H54 (cell line): ENCODE measurements at regions not wholly inside any gene's neighbourhood (a gene's known extent, or its start where the extent isn't known, plus 50 kb on each side); places are given as distances from the start of the nearest gene placed in this dataset.

Source experiments
- DNase-seq: peaks from one replicate; pipeline ENCODE4 v3.0.0; 2011; ENCODE audit warnings: low spot score, mixed read lengths; ENCODE audit not compliant: insufficient read length
- FAIRE-seq: peaks from 3 replicates; lab custom pipeline; 2011; peaks lifted over from hg19 to GRCh38; lab: Jason Lieb, UNC
- POLR2A ChIP-seq: IDR thresholded peaks from 2 replicates; pipeline ENCODE4 v1.6.1; 2011; ENCODE audit warnings: low read depth, mild to moderate bottlenecking, low read length

DNA sequence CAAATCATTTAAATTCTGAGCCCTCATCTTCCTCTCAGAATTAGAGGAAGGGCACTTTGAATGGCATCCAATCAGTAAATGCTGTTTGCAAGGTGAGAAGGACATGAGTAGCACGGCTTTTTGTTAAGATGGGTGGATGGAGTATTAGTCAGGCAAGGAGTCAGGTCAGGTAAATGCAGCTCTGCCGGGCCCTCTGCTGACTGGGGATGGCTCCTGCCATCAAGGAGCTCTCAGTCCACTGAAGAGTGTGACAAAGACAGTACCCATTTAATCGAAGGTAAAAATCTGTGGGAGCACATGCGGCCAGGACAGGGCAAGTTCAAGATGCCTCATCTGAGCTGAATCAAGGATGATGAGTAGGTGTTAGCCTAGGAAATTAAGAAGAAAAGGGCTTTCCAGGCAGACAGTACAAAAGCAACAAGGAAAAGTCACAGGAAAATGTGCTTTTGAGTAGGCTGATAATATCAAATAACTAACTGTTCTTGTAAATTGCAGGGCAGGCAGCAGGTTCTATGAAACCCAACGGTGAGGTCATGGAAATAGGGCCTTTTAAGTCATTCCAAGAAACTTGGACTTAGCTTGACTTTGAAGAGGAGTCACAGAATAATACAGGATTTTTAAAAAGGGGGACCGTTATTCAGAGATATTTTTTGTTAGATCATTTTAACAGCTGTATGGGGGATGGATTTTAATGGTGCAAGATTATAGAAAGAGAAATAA, 670.5 kb upstream of the ARGLU1 start:
- FAIRE-seq (peak; percentile 23), DNase-seq (no peak)
- TF ChIP-seq POLR2A, result no peak

DNA sequence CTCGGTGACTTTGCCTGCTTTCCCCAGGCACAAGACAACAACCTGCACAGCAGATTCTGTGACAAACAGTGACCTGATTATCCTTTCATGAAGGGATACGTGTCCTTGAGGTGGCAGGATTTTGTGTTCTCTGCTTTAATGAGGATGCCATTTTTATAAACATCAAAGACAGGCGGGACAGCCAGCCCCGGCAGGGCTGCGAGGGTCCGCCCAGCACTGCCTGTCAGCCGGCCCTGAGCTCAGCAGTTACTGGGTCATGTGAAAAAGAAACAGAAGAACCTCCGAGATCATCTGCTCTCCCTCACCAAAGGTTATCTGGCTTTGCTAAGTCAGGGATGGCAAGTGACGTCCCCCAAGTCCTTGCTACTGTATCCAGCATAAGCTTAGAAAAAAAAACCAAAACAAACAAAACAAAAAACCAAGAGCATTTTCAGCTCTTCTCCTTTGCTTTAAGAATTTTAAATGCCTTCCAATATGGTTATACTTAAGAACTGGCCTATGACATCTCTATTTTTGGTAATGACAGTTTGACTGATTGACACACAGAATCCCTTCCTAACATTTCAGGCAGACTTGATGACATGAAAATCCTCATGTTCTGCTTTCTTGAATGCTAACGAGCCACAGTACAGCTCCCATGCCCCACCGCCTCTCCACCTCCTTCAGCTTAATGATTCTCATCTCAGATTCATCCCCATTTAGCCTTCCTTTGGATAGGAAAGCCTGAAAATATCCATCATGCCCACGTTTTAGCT, 666.6 kb upstream of the ARGLU1 start:
- peak; percentile 33 for FAIRE-seq
- no peak for DNase-seq
- TF ChIP-seq POLR2A, result no peak

DNA sequence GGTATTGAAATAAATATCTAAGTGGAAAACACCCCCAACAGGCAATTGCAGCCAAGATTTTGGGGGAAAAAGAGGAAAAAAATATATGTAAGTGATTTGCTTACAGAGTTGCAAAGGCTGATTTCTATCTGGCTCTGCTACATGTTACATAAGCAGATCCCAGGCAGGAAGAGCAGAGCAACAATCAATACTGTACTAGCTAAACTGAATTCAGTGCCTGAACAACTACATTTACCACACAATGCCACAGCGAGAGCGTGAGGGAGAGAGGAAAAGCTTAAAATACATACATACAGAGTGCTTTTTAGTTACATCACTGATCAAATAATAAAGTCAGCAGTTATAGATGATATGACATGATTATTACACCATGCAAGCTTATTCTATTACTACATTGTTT, 665.6 kb upstream of the ARGLU1 start:
- no peak for TF ChIP-seq POLR2A
- DNase-seq (no peak), FAIRE-seq (peak; percentile 66)

DNA sequence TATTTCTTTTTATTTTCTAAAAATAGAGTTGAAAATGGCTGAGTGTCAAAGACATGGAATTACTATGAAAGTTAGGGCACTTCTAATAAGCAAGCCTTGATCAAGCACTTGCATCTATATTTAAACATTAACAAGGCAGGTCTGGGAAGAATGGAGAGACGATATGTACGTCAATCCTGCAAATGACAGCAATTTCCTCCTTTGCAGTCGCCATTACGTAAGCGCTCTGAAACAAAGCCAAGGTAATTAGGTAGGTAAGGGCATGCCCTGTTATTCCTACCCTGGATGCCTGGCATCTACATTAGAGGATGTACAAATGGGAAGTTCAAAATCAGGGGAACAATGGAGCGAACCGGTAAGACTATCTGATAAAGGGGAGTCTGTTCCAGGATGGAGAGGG, 664.0 kb upstream of the ARGLU1 start:
- DNase-seq (no peak), FAIRE-seq (no peak)
- no peak for TF ChIP-seq POLR2A

DNA sequence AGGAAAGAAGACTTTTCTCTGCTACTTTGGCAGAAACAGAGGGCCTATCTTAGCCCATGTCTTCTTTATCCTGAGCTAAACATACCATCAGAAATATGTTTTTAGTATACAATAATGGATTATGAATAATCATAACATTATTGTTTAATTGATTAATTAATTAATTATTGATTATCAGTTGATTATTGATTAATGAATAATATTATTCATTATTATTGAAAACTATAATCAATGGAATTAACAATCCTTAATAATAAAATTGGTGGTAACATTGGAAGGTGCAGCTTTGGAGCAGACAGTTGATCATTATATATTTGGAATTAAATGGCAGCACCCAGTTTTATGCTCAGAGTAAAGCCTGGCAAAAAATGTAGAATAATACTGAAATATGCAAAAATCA, 655.9 kb upstream of the ARGLU1 start:
- no peak for TF ChIP-seq POLR2A
- no peak for FAIRE-seq

DNA sequence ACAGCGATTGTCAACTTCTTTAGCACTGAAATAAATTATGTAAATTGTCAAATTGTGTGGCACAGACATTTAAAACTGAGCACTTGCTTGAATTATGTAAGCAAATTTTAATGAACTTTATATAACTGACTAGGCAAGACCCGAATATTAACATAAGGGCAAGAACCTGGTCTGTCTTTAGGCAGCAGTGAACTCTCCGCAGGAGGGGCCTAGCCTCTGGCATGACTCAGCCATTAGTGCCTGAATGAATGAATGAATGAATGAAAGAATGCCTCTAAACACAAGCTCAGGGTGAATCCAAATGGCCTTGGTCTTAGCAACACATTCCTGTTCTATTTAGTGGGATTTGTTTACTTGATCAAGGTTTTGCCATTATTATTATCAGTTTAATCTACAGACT, 654.7 kb upstream of the ARGLU1 start:
- TF ChIP-seq POLR2A, result no peak
- DNase-seq, result no peak
- peak; percentile 81 for FAIRE-seq

More for the DNA sequence above, 655.9 kb upstream of the ARGLU1 start:
- DNase-seq, result no peak

DNA sequence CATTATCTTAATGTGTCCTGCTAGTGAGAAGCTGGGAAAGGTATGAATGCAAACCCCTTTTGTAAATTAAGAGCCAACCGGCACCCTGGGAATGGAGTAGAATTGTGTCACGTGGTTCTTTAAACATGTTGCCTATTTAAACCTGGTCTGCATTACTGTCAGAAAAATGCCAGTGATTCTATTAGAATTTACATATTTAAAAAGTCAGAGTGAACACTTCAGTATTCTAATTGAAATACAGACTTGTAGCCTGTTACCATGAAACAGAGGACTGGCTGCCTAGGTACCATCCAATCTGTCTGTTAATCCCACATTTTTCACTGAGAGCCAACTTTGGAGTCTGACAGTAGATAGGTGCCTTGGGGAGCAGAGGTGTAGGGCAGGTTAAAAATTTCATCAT, 652.3 kb upstream of the ARGLU1 start:
- TF ChIP-seq POLR2A, result no peak
- DNase-seq (no peak), FAIRE-seq (peak; percentile 15)

DNA sequence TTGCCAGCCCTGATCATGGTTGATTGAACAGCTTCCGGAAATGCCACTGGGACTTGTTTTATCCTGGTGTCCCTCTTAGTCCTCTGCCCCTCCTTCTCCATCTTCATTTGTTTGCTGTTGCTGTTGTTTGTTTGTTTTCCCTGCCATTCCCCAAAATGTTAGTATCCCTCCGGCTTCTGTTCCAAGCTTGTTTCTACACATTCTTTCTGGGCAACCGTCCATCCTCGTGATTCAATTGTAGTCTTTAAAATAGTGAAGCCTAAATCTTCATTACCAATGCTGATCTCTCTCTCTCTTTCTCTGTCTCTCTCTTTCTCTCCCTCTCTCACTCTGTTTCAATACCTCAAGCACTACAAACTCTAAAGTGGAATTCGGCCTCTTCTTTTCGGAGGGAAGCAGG, 649.3 kb upstream of the ARGLU1 start:
- no peak for TF ChIP-seq POLR2A
- DNase-seq (no peak), FAIRE-seq (no peak)

DNA sequence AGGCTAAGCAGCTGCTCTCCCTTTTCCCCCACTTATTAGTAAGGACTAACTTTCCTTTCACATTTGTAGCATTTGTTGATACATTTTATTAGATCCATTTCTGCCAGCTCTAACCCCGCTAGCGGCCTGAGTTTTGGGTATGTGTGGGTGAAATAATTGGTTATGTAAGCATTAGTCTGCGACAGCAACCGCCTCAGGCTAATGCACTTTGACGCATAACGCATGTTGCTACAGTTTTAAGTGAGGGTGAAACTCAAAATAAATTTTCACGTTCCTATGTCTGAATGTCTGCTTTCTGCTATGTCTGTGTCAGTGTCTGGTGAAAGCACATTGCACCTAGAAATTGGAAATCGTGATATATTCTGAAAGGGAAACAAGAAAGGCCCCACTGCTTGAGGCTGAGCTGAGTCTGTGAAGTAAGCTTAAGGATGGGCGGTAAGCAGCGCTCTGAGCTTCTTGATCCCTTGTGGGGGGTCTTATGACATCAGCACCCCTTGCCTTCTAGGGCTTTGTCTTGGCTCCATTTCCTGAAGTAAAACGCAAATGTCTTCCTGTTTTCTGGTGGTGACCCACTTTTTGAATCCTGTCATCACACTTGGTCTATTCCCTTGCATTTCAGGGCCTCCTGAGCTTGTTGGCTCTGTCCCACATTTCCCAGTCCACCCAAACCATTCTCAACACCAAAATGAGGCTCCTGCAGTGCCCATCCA, 648.3 kb upstream of the ARGLU1 start:
- no peak for TF ChIP-seq POLR2A
- DNase-seq, result no peak
- FAIRE-seq, result peak; percentile 65

DNA sequence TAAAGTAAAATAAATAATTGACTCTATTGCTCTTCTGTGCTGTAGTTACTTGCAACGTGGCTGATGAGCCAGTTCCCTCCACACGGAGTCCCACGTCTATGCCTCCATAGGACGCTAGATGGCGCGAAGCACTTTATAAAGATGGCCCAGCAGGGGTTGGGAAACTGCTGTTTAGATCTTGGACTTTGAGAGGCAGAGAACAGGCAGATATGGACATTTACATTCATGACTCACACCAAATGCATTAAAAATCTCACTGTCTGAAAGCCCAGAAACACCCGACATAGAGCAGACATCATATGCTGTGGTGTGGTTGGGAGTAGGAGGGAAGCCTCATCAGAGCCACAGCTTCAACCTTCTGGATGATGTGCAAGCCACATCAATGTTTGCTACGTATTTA, 643.1 kb upstream of the ARGLU1 start:
- peak; percentile 100 for FAIRE-seq

DNA sequence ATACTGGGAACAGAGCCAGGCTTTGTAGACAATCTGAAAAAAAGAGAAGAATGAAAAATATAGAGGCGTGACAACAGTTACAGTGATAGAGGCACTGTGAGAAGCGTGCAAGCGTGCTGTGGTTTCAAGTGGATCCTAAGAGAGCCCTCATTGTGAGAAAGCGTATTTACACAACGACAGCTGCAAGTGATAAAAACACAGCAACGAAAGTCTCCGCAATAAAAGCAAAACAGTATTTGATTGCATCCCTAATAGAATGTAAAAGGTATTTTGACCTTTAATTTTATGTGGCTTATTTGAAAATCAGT, 642.7 kb upstream of the ARGLU1 start:
- no peak for TF ChIP-seq POLR2A
- no peak for FAIRE-seq
- no peak for DNase-seq

More for the DNA sequence above, 643.1 kb upstream of the ARGLU1 start:
- TF ChIP-seq POLR2A, result no peak
- peak; percentile 66 for DNase-seq

DNA sequence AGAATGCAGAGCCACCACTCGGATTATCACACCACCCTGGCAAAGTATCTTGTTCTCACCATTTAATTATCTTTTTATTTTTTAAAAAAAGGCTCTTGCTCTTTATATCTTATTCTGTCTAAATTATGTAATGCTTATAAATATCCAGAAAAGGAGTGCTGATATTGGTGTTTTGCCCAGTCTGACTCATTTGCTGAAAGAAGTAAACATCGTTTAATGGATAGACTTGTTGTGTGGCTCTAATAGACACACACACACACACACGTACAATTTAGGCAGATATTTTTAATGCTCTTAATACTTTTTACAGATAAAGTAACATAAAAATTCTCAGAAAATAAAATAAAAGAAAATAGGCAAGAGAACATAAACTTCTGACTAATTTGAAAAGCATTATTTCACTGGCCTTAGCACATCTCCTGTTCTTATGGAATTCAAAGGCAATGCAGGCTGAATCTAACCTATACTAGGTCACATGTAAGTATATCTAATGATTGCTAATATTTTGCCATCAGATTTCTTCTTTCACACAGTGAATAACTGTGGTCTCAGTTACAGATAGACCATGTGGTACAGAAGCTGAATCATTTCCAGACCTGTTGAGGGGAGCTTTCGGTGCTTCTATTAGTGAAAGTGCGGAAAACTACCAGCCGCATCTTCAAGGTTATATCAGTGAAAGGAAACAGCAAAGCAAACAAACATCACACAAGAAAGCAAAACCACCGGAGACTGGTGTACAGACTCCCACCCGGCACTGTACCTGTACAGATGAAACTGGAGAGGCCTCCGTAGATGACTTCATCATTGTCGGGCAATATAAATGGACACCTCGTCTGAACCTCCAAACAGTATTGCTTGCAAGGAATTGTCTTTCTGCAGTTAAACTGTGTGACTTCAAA, 642.1 kb upstream of the ARGLU1 start:
- DNase-seq, result no peak
- TF ChIP-seq POLR2A, result no peak
- FAIRE-seq, result peak; percentile 66

DNA sequence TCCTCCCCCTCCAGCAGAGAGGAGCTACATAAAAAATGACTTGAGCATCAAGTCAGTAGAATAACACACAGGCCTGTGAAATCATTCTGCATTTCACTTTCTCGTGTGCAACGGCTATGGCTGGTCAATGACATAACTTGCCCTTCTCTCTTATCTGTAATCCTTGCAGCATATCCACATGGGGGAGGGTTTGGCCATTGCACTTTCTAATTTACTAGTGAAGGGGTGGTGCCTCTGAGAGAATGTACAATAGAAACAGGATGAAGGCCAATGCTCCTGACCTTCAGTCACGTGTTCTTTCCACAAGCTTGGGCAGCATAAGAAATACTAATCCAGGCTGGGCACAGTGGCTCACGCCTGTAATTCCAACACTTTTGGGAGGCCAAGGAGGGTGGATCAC, 641.0 kb upstream of the ARGLU1 start:
- no peak for DNase-seq

More for the DNA sequence above, 641.0 kb upstream of the ARGLU1 start:
- no peak for TF ChIP-seq POLR2A
- peak; percentile 23 for FAIRE-seq
